K562 (cell line): ENCODE measurements at regions not wholly inside any gene's neighbourhood (a gene's known extent, or its start where the extent isn't known, plus 50 kb on each side); places are given as distances from the start of the nearest gene placed in this dataset.

ENCODE experiments used
- ATAC-seq: fragments of 200-7000 bp; cut with Tn5 transposase; 3 replicates; pipeline ENCODE4 v1.9.1; 2020; ENCODE audit warnings: moderate library complexity
- BruUV-seq: library from RNA; stranded (reverse); fragments of 400-500 nt; replicated peaks from 2 replicates; lab custom pipeline; 2021; lab: Mats Ljungman, UMichigan
- CTCF ChIA-PET: fragments of 300-600 bp; formaldehyde crosslinking; extraction: SDS; loops from one replicate; lab custom pipeline; 2021; ENCODE audit warnings: low intra/inter-chr PET ratio; lab: Yijun Ruan, JAX
- POLR2A ChIA-PET: fragments of 300-600, 350-650 bp; sonication (Branson Sonifier 250); formaldehyde crosslinking; extraction: SDS; loops from one replicate; lab custom pipeline; 2021; ENCODE audit warnings: antibody characterized with exemption, inconsistent platforms; lab: Yijun Ruan, JAX
- DNase-seq, 4 experiments: peaks; one replicate each; pipeline versions ENCODE4 v3.0.0 to v3.0.0-alpha.2; 2011 to 2018; ENCODE audit warnings: low spot score in 3 of 4, mixed read lengths in 3 of 4; ENCODE audit errors: extremely low read depth in 1 of 4
- FAIRE-seq: peaks from 2 replicates; lab custom pipeline; 2011; peaks lifted over from hg19 to GRCh38; lab: Jason Lieb, UNC
- H2AFZ ChIP-seq: 2 replicates; pipeline ENCODE4 v1.6.0; 2011; ENCODE audit warnings: low read depth, low read length, control low read depth, inconsistent platforms
- H3K27ac ChIP-seq: fragments of 200-600 bp; 3 replicates; pipeline ENCODE4 v1.8.0; 2011; ENCODE audit warnings: low read depth, mild to moderate bottlenecking, control low read depth, inconsistent platforms, low read length, moderate library complexity, mixed read lengths; ENCODE audit errors: extremely low read depth
- H3K27me3 ChIP-seq, 2 experiments: fragments of 300-600 bp in 1 of 2; 2 replicates in 1 of 2; 3 replicates in 1 of 2; pipeline versions ENCODE4 v1.6.0 to v1.8.0; 2011; ENCODE audit warnings: inconsistent platforms in 2 of 2, low read length in 2 of 2, mild to moderate bottlenecking in 1 of 2, mixed read lengths in 1 of 2, moderate library complexity in 1 of 2; ENCODE audit not compliant: control insufficient read depth in 2 of 2, insufficient read depth in 2 of 2
- H3K36me3 ChIP-seq: fragments of 300-600 bp; 3 replicates; pipeline ENCODE4 v1.8.0; 2011; ENCODE audit warnings: mild to moderate bottlenecking, low read length, inconsistent platforms; ENCODE audit not compliant: control insufficient read depth, insufficient read depth
- H3K4me1 ChIP-seq, 2 experiments: fragments of 200-600 bp in 1 of 2; replicated peaks in 1 of 2; 2 replicates in 1 of 2; 3 replicates in 1 of 2; pipeline versions ENCODE4 v1.5.1 to v1.8.0; 2011; ENCODE audit warnings: inconsistent platforms in 2 of 2, low read length in 2 of 2, mild to moderate bottlenecking in 1 of 2, mixed read lengths in 1 of 2, moderate library complexity in 1 of 2; ENCODE audit not compliant: control insufficient read depth in 2 of 2, insufficient read depth in 2 of 2
- H3K4me2 ChIP-seq: 2 replicates; pipeline ENCODE4 v1.6.1; 2011; ENCODE audit warnings: low read length, control low read depth, inconsistent platforms, mixed read lengths; ENCODE audit not compliant: insufficient read depth
- H3K4me3 ChIP-seq: fragments of 200-600 bp; sonication (generic), shearing (Covaris generic); 2 replicates; pipeline ENCODE4 v1.5.1; 2016; ENCODE audit warnings: control low read depth, inconsistent platforms
- H3K79me2 ChIP-seq: fragments of 200-600 bp; 3 replicates; pipeline ENCODE4 v1.8.0; 2011; ENCODE audit warnings: low read length, inconsistent platforms; ENCODE audit not compliant: control insufficient read depth, insufficient read depth
- H3K9ac ChIP-seq, 2 experiments: 2 replicates each; pipeline versions ENCODE4 v1.6.0 to v1.6.1; 2011; ENCODE audit warnings: low read depth in 2 of 2, low read length in 2 of 2, control low read depth in 1 of 2, inconsistent platforms in 1 of 2, mild to moderate bottlenecking in 1 of 2, mixed read lengths in 1 of 2; ENCODE audit not compliant: insufficient read depth in 1 of 2
- H3K9me1 ChIP-seq: one replicate; pipeline ENCODE4 v1.6.0; 2011; ENCODE audit warnings: inconsistent platforms, mild to moderate bottlenecking, low read length, moderate library complexity; ENCODE audit not compliant: control insufficient read depth, insufficient read depth
- H3K9me3 ChIP-seq: replicated peaks from 2 replicates; pipeline ENCODE4 v1.5.1; 2011; ENCODE audit warnings: low read depth, low read length, inconsistent platforms; ENCODE audit not compliant: control insufficient read depth, insufficient read depth
- H4K20me1 ChIP-seq: replicated peaks from 2 replicates; pipeline ENCODE4 v1.6.1; 2011; ENCODE audit warnings: low read length, inconsistent platforms, mixed read lengths; ENCODE audit not compliant: control insufficient read depth, insufficient read depth
- BCOR ChIP-seq: fragments of 450-650 bp; IDR thresholded peaks from 2 replicates; pipeline ENCODE4 v1.6.1; 2016
- CHD1 ChIP-seq: fragments of 200-600 bp; sonication (generic); IDR thresholded peaks from one replicate; pipeline ENCODE4 v1.6.1; 2012; ENCODE audit warnings: mild to moderate bottlenecking, moderate library complexity, low read length, inconsistent platforms
- LCOR ChIP-seq: sonication (generic); formaldehyde crosslinking; IDR thresholded peaks from 2 replicates; pipeline ENCODE4 v1.8.0; 2022; ENCODE audit warnings: mild to moderate bottlenecking, missing genetic modification reagents
- NFATC3 ChIP-seq: fragments of 450-650 bp; IDR thresholded peaks from 2 replicates; pipeline ENCODE4 v1.6.1; 2017; ENCODE audit warnings: mild to moderate bottlenecking
- PTBP1 ChIP-seq: fragments of 200-400 bp; formaldehyde crosslinking; IDR thresholded peaks from 2 replicates; pipeline ENCODE4 v1.6.1; 2017; ENCODE audit warnings: low read depth, low read length
- RNF2 ChIP-seq: sonication (generic); IDR thresholded peaks from 2 replicates; pipeline ENCODE4 v1.6.1; 2016
- SMARCB1 ChIP-seq: IDR thresholded peaks from 2 replicates; pipeline ENCODE4 v1.6.1; 2011; ENCODE audit warnings: improper control_type of control experiment, low read depth; ENCODE audit not compliant: insufficient read length
- TAF1 ChIP-seq: IDR thresholded peaks from 2 replicates; pipeline ENCODE4 v1.6.1; 2011; ENCODE audit warnings: mild to moderate bottlenecking, low read length, moderate library complexity; ENCODE audit not compliant: insufficient read depth, control insufficient read depth, severe bottlenecking; ENCODE audit errors: extremely low read depth
- ZNF165 ChIP-seq: fragments of 250-450 bp; sonication (Bioruptor Pico); IDR thresholded peaks from 2 replicates; pipeline ENCODE4 v1.4.0; 2020; ENCODE audit warnings: borderline replicate concordance
- WGBS: fragments of 100-300 bp; shearing (Covaris generic); methylation state at CpG from one replicate; pipeline ENCODE4 v1.1.6; 2016; ENCODE audit warnings: low coverage, mixed read lengths; ENCODE audit not compliant: insufficient coverage; ENCODE audit errors: missing lambda C conversion rate; 5-methylcytosine and 5-hydroxymethylcytosine counted together
- in situ Hi-C: fragments of 300-500 bp; cut with MboI; formaldehyde crosslinking; loops from 4 replicates; pipeline ENCODE4 v1.15.0; 2018; ENCODE audit warnings: inconsistent platforms, mixed read lengths
- intact Hi-C: fragments of 100-400 bp; cut with micrococcal nuclease; formaldehyde crosslinking; loops from 2 replicates; pipeline ENCODE4 v1.14.2; 2022
- TF ChIP-seq, protein P1 (sequence below): fragments of 250-450 bp; sonication (Bioruptor Pico); IDR thresholded peaks from 2 replicates; pipeline ENCODE4 v1.9.0; 2021; ENCODE audit warnings: mild to moderate bottlenecking
- TF ChIP-seq, protein P2 (sequence below): sonication (generic); formaldehyde crosslinking; IDR thresholded peaks from 2 replicates; pipeline ENCODE4 v1.8.0; 2022; ENCODE audit warnings: mild to moderate bottlenecking, low read depth, missing genetic modification reagents
- TF ChIP-seq, protein P3 (sequence below), 2 experiments: fragments of 450-650 bp in 1 of 2; sonication (generic) in 1 of 2; formaldehyde crosslinking in 1 of 2; IDR thresholded peaks in 1 of 2; conservative IDR thresholded peaks in 1 of 2; 2 replicates each; pipeline versions ENCODE4 v1.6.1 to v1.8.1; 2016 to 2023; ENCODE audit warnings: mild to moderate bottlenecking in 2 of 2, moderate library complexity in 2 of 2, inconsistent platforms in 1 of 2, missing genetic modification reagents in 1 of 2
- TF ChIP-seq, protein P4 (sequence below): fragments of 200-800 bp; sonication (Bioruptor generic); IDR thresholded peaks from 2 replicates; pipeline ENCODE4 v1.6.1; 2017; ENCODE audit warnings: missing genetic modification characterization, missing compliant biosample characterization

DNA sequence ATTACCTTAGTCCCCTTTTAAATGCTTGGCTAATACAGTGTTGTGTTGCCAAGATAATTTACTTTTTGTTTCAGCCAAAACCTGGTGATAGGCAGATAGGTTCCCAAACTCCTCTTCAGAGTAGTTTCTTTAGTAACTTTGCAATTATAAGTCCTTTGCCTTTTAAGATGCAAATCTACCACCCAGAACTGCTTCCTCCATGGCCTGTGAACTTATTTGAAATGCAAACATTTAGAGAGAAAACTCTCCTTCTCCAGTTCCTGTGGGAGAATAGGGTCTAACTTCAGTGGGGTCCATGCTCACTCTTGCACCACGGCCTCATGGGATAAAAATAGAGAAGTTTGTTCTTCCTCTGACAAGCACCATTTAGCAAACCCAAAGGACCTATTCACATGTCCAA is 1955.4 kb upstream of the CDH6 start:
- 0% methylated on average over 1 of the region's 1 CpG for WGBS
- no peak for ATAC-seq

More for the DNA sequence above, 1955.4 kb upstream of the CDH6 start:
- H3K79me2 ChIP-seq, result no peaks in the 10 kb centered on the region
- H3K4me2 ChIP-seq, result no peak overlapping the region
- no peak overlapping the region for H3K27ac ChIP-seq
- CTCF ChIA-PET, result no interaction called here
- no peak overlapping the region for H2AFZ ChIP-seq
- no peak overlapping the region for H3K4me3 ChIP-seq
- no peaks in the 10 kb centered on the region for H3K4me1 ChIP-seq
- POLR2A ChIA-PET, result no interaction called here
- no TSS peak for BruUV-seq
- TF ChIP-seq TAF1, result no peak
- no peak for TF ChIP-seq BCOR
- TF ChIP-seq, protein P1, sequence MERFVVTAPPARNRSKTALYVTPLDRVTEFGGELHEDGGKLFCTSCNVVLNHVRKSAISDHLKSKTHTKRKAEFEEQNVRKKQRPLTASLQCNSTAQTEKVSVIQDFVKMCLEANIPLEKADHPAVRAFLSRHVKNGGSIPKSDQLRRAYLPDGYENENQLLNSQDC (CRISPR knock-in tag), result no peak
- TF ChIP-seq NFATC3, result no peak
- TF ChIP-seq RNF2, result no peak
- TF ChIP-seq, protein P2, sequence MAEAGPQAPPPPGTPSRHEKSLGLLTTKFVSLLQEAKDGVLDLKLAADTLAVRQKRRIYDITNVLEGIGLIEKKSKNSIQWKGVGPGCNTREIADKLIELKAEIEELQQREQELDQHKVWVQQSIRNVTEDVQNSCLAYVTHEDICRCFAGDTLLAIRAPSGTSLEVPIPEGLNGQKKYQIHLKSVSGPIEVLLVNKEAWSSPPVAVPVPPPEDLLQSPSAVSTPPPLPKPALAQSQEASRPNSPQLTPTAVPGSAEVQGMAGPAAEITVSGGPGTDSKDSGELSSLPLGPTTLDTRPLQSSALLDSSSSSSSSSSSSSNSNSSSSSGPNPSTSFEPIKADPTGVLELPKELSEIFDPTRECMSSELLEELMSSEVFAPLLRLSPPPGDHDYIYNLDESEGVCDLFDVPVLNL (CRISPR knock-in tag), result no peak
- no peak for TF ChIP-seq PTBP1
- no peak for TF ChIP-seq LCOR (CRISPR knock-in tag)
- TF ChIP-seq, protein P3, sequence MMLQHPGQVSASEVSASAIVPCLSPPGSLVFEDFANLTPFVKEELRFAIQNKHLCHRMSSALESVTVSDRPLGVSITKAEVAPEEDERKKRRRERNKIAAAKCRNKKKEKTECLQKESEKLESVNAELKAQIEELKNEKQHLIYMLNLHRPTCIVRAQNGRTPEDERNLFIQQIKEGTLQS (IDR thresholded peaks at IDR 0.05), result no peak
- TF ChIP-seq, protein P3 (CRISPR knock-in tag; conservative IDR thresholded peaks at IDR 0.05), result no peak
- no peak for TF ChIP-seq CHD1
- TF ChIP-seq ZNF165 (CRISPR knock-in tag), result no peak
- TF ChIP-seq SMARCB1, result no peak
- TF ChIP-seq, protein P4, sequence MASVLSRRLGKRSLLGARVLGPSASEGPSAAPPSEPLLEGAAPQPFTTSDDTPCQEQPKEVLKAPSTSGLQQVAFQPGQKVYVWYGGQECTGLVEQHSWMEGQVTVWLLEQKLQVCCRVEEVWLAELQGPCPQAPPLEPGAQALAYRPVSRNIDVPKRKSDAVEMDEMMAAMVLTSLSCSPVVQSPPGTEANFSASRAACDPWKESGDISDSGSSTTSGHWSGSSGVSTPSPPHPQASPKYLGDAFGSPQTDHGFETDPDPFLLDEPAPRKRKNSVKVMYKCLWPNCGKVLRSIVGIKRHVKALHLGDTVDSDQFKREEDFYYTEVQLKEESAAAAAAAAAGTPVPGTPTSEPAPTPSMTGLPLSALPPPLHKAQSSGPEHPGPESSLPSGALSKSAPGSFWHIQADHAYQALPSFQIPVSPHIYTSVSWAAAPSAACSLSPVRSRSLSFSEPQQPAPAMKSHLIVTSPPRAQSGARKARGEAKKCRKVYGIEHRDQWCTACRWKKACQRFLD, result no peak
- DNase-seq (no peak), FAIRE-seq (no peak)
- no peak overlapping the region for H3K9ac ChIP-seq
- H3K36me3 ChIP-seq, result no peaks in the 10 kb centered on the region
- H3K27me3 ChIP-seq, result no peaks in the 10 kb centered on the region
- H4K20me1 ChIP-seq, result no peaks in the 10 kb centered on the region
- in situ Hi-C loops, result no loop called here
- H3K9me3 ChIP-seq, result no peaks in the 10 kb centered on the region
- no peaks in the 10 kb centered on the region for H3K9me1 ChIP-seq
- intact Hi-C loops, result no loop called here
